B cell (primary cell): ENCODE measurements at regions not wholly inside any gene's neighbourhood (a gene's known extent, or its start where the extent isn't known, plus 50 kb on each side); places are given as distances from the start of the nearest gene placed in this dataset.

ENCODE experiments used
- ATAC-seq: fragments of 200-7000 bp; cut with Tn5 transposase; one replicate; pipeline ENCODE4 v1.10.0; 2021; ENCODE audit warnings: low read depth, mild to moderate bottlenecking, moderate number of reproducible peaks, moderate library complexity
- CTCF ChIA-PET: fragments of 350-600 bp; sonication (Branson Sonifier 250); formaldehyde crosslinking; loops from one replicate; lab custom pipeline; 2021; ENCODE audit warnings: antibody characterized with exemption, inconsistent platforms; lab: Charles Lee
- POLR2A ChIA-PET: fragments of 350-600 bp; sonication (Branson Sonifier 250); formaldehyde crosslinking; loops from one replicate; lab custom pipeline; 2021; ENCODE audit warnings: antibody characterized with exemption; lab: Charles Lee
- DNase-seq: peaks from one replicate; pipeline ENCODE4 v3.0.0; 2013
- H2AFZ ChIP-seq: 2 replicates; pipeline ENCODE4 v1.6.1; 2012; ENCODE audit warnings: mild to moderate bottlenecking, low read depth, low read length; ENCODE audit not compliant: insufficient read depth, poor library complexity, severe bottlenecking
- H3K27ac ChIP-seq, 2 donors: 1 replicate in 1 of 2; 2 replicates in 1 of 2; pipeline ENCODE4 v1.5.1; 2012 to 2013; ENCODE audit warnings: low read length in 2 of 2, mild to moderate bottlenecking in 2 of 2, moderate library complexity in 1 of 2
- H3K27me3 ChIP-seq, 4 experiments: fragments of 200-600 bp in 1 of 4; sonication (generic) in 1 of 4; replicated peaks in 1 of 4; 1 replicate in 2 of 4; 2 replicates in 2 of 4; pipeline versions ENCODE4 v1.6.1 to v1.7.0; 2013 to 2016; ENCODE audit warnings: low read length in 3 of 4, mild to moderate bottlenecking in 2 of 4, mixed read lengths in 1 of 4, moderate library complexity in 1 of 4; ENCODE audit not compliant: insufficient read depth in 4 of 4, control insufficient read depth in 3 of 4; ENCODE audit errors: control extremely low read depth in 1 of 4
- H3K36me3 ChIP-seq, 2 experiments: replicated peaks in 1 of 2; 1 replicate in 1 of 2; 2 replicates in 1 of 2; pipeline versions ENCODE4 v1.6.1 to v1.7.1; 2013; ENCODE audit warnings: low read length in 1 of 2; ENCODE audit not compliant: insufficient read depth in 2 of 2, control insufficient read depth in 1 of 2; ENCODE audit errors: control extremely low read depth in 1 of 2, extremely low read depth in 1 of 2
- H3K4me1 ChIP-seq, 2 donors: fragments of 200-600 bp in 1 of 2; sonication (generic) in 1 of 2; 1 replicate in 1 of 2; 2 replicates in 1 of 2; pipeline versions ENCODE4 v1.5.1 to v1.6.1; 2013 to 2017; ENCODE audit warnings: low read length in 2 of 2; ENCODE audit not compliant: control insufficient read depth in 2 of 2, insufficient read depth in 2 of 2
- H3K4me2 ChIP-seq: replicated peaks from 2 replicates; pipeline ENCODE3; 2012; ENCODE audit warnings: mild to moderate bottlenecking, low read depth, low read length; ENCODE audit not compliant: poor library complexity, severe bottlenecking
- H3K4me3 ChIP-seq, 5 experiments: fragments of 200-600 bp in 1 of 5; sonication (generic) in 1 of 5; 1 replicate in 3 of 5; 2 replicates in 2 of 5; pipeline versions ENCODE4 v1.5.1 to v1.7.0; 2011 to 2016; ENCODE audit warnings: low read length in 4 of 5, mild to moderate bottlenecking in 4 of 5, low read depth in 2 of 5, control low read depth in 1 of 5, moderate library complexity in 1 of 5; ENCODE audit not compliant: insufficient read depth in 1 of 5; ENCODE audit errors: control extremely low read depth in 1 of 5, extremely low read depth in 1 of 5
- H3K79me2 ChIP-seq: fragments of 200-600 bp; sonication (generic); one replicate; pipeline ENCODE4 v1.6.0; 2016; ENCODE audit warnings: low read length; ENCODE audit not compliant: control insufficient read depth, insufficient read depth
- H3K9ac ChIP-seq: fragments of 200-600 bp; sonication (generic); 2 replicates; pipeline ENCODE4 v1.6.1; 2017; ENCODE audit warnings: mild to moderate bottlenecking, low read length, moderate library complexity
- H3K9me3 ChIP-seq, 3 donors: one replicate each; pipeline versions ENCODE4 v1.6.1 to v1.7.1; 2013; ENCODE audit warnings: low read length in 2 of 3; ENCODE audit not compliant: control insufficient read depth in 2 of 3, insufficient read depth in 1 of 3; ENCODE audit errors: control extremely low read depth in 1 of 3
- H4K20me1 ChIP-seq: 2 replicates; pipeline ENCODE4 v1.6.0; 2012; ENCODE audit warnings: mild to moderate bottlenecking, low read length; ENCODE audit not compliant: insufficient read depth, control insufficient read depth, poor library complexity, severe bottlenecking
- H3K27ac Mint-ChIP-seq: one replicate; pipeline ENCODE4 v1.8.0; 2021; ENCODE audit warnings: mixed read lengths
- H3K27me3 Mint-ChIP-seq: one replicate; pipeline ENCODE4 v1.8.0; 2021; ENCODE audit warnings: mixed read lengths
- H3K4me1 Mint-ChIP-seq: one replicate; pipeline ENCODE4 v1.8.0; 2021; ENCODE audit warnings: mixed read lengths
- H3K4me3 Mint-ChIP-seq: one replicate; pipeline ENCODE4 v1.8.0; 2021; ENCODE audit warnings: mixed read lengths
- H3K9me3 Mint-ChIP-seq: one replicate; pipeline ENCODE4 v1.8.0; 2022; ENCODE audit warnings: mixed read lengths; ENCODE audit not compliant: insufficient read depth
- CTCF ChIP-seq: fragments of 200-600 bp; IDR thresholded peaks from one replicate; pipeline ENCODE4 v1.8.0; 2022; ENCODE audit warnings: antibody characterized with exemption, mild to moderate bottlenecking
- EZH2 ChIP-seq: IDR thresholded peaks from 2 replicates; pipeline ENCODE4 v1.6.1; 2012; ENCODE audit warnings: borderline replicate concordance, low read depth, mild to moderate bottlenecking, moderate library complexity, low read length; ENCODE audit not compliant: insufficient read depth, poor library complexity, severe bottlenecking
- WGBS: methylation state at CpG from one replicate; pipeline ENCODE4 v1.1.5; 2013; ENCODE audit warnings: missing lambda C conversion rate; ENCODE audit not compliant: insufficient coverage; 5-methylcytosine and 5-hydroxymethylcytosine counted together
- intact Hi-C: fragments of 100-400 bp; cut with micrococcal nuclease; formaldehyde crosslinking; loops from one replicate; pipeline ENCODE4 v1.10.0; 2022

- Histone ChIP-seq H3K36me3 (no peaks in the 10 kb centered on the region), H3K27ac (no peak overlapping the region), H3K4me2 (no peak overlapping the region), H4K20me1 (no peaks in the 10 kb centered on the region), H3K27me3 (no peaks in the 10 kb centered on the region), H3K4me3 (no peak overlapping the region), H3K9me3 (peaks cover 0 to 7% (median 2%) of the 10 kb centered on the region in 3 donors), H2AFZ (no peak overlapping the region), H3K79me2 (no peaks in the 10 kb centered on the region), H3K4me1 (no peaks in the 10 kb centered on the region), H3K9ac (no peak overlapping the region)
- Mint-ChIP-seq H3K9me3 (peaks cover 12% of the 10 kb centered on the region), H3K4me3 (no peak overlapping the region), H3K27me3 (no peaks in the 10 kb centered on the region), H3K4me1 (no peaks in the 10 kb centered on the region), H3K27ac (no peak overlapping the region)
- ChIA-PET CTCF (no interaction called here), POLR2A (no interaction called here)
- WGBS, result no CpG with 5 or more reads among the region's 3 CpGs
- ATAC-seq (no peak), DNase-seq (no peak)
- no peak for TF ChIP-seq CTCF
- intact Hi-C loops, result no loop called here
Observed at GRCh38 chr4:173839865-173840264, 309.8 kb upstream of the HAND2 start.

- Mint-ChIP-seq H3K27ac (no peak overlapping the region), H3K4me3 (no peak overlapping the region), H3K4me1 (no peaks in the 10 kb centered on the region), H3K9me3 (peaks cover 7% of the 10 kb centered on the region), H3K27me3 (no peaks in the 10 kb centered on the region)
- H3K36me3 ChIP-seq, result no peaks in the 10 kb centered on the region
- H2AFZ ChIP-seq, result no peak overlapping the region
- no peaks in the 10 kb centered on the region for H3K4me1 ChIP-seq
- no peak overlapping the region for H3K9ac ChIP-seq
- H4K20me1 ChIP-seq, result no peaks in the 10 kb centered on the region
- ATAC-seq (no peak), DNase-seq (no peak)
- intact Hi-C loops, result no loop called here
- H3K9me3 ChIP-seq, result peaks cover 0 to 2% (median 0%) of the 10 kb centered on the region in 3 donors
- no peak overlapping the region for H3K4me2 ChIP-seq
- no peak overlapping the region for H3K27ac ChIP-seq
- POLR2A ChIA-PET, result no interaction called here
- WGBS, result no CpG with 5 or more reads among the region's 3 CpGs
- no peak for TF ChIP-seq EZH2
- TF ChIP-seq CTCF, result no peak
- H3K27me3 ChIP-seq, result no peaks in the 10 kb centered on the region
- no peak overlapping the region for H3K4me3 ChIP-seq
- H3K79me2 ChIP-seq, result no peaks in the 10 kb centered on the region
- CTCF ChIA-PET, result no interaction called here
Observed at GRCh38 chr4:173837517-173837916, 307.5 kb upstream of the HAND2 start.
